SK-N-MC (cell line): ENCODE measurements at regions not wholly inside any gene's neighbourhood (a gene's known extent, or its start where the extent isn't known, plus 50 kb on each side); places are given as distances from the start of the nearest gene placed in this dataset.

Source experiments
- EZH2 ChIP-seq: fragments of 200-600 bp; sonication (generic); IDR thresholded peaks from one replicate; pipeline ENCODE4 v1.6.1; 2017; ENCODE audit warnings: antibody characterized with exemption
- FOXP2 ChIP-seq: optimal IDR thresholded peaks from 2 replicates; pipeline ENCODE3; 2011; ENCODE audit warnings: mild to moderate bottlenecking, moderate library complexity; ENCODE audit not compliant: insufficient read depth; ENCODE audit errors: extremely low read length, control extremely low read depth
- POLR2AphosphoS5 ChIP-seq: IDR thresholded peaks from 2 replicates; pipeline ENCODE4 v1.6.1; 2012; ENCODE audit warnings: mild to moderate bottlenecking, low read depth, low read length, borderline replicate concordance

GRCh38 chr12:30211743-30212142 lies 428.0 kb upstream of the TMTC1 start:
- no peak for TF ChIP-seq POLR2AphosphoS5
- no peak for TF ChIP-seq EZH2
- no peak for TF ChIP-seq FOXP2
